ENCODE measurements at regions not wholly inside any gene's neighbourhood (a gene's known extent, or its start where the extent isn't known, plus 50 kb on each side); places are given as distances from the start of the nearest gene placed in this dataset.
"Not testable (repeated sequence)": the region's sequence is repeated elsewhere in the genome, so short reads cannot be mapped to it uniquely, and the experiment has no call there.

- no peak for TF ChIP-seq CTCF (conservative IDR thresholded peaks at IDR 0.05; ENCODE audit: low read depth, low read length)
- no peak overlapping the region for H3K4me3 ChIP-seq (ENCODE audit: low read length)
- no peak for DNase-seq (ENCODE audit: low read depth)
These were observed 179.5 kb downstream of the RFPL4B start for GRCh38 chr6:112526594-112526993.

GRCh38 chr6:112528306-112528705 is 181.2 kb downstream of the RFPL4B start:
- H3K4me3 ChIP-seq (ENCODE audit: low read length); DNase-seq (ENCODE audit: low read depth): not testable (repeated sequence)

GRCh38 chr6:112535816-112536215 is 188.7 kb downstream of the RFPL4B start:
- no peak for TF ChIP-seq CTCF (conservative IDR thresholded peaks at IDR 0.05; ENCODE audit: low read depth, low read length)
- no peak for DNase-seq (ENCODE audit: low read depth)
- no peak overlapping the region for H3K4me3 ChIP-seq (ENCODE audit: low read length)

GRCh38 chr6:112539355-112539754 is 192.2 kb downstream of the RFPL4B start:
- TF ChIP-seq CTCF (conservative IDR thresholded peaks at IDR 0.05; ENCODE audit: low read depth, low read length) = no peak
- DNase-seq (ENCODE audit: low read depth) = no peak
- H3K4me3 ChIP-seq (ENCODE audit: low read length) = no peak overlapping the region

- not testable (repeated sequence) for DNase-seq (ENCODE audit: low read depth); H3K4me3 ChIP-seq (ENCODE audit: low read length)
These were observed 194.7 kb downstream of the RFPL4B start for GRCh38 chr6:112541847-112542246.

- H3K4me3 ChIP-seq (ENCODE audit: low read length) = not testable (repeated sequence)
These were observed 200.4 kb downstream of the RFPL4B start for GRCh38 chr6:112547321-112548085.

GRCh38 chr6:112549749-112550148 is 202.6 kb downstream of the RFPL4B start:
- TF ChIP-seq CTCF (conservative IDR thresholded peaks at IDR 0.05; ENCODE audit: low read depth, low read length) = no peak
- H3K4me3 ChIP-seq (ENCODE audit: low read length) = no peak overlapping the region
- no peak for DNase-seq (ENCODE audit: low read depth)

More at GRCh38 chr6:112547321-112548085, 200.4 kb downstream of the RFPL4B start:
- not testable (repeated sequence) for DNase-seq (ENCODE audit: low read depth)

- no peak for TF ChIP-seq CTCF (conservative IDR thresholded peaks at IDR 0.05; ENCODE audit: low read depth, low read length)
- no peak for DNase-seq (ENCODE audit: low read depth)
These were observed 210.3 kb downstream of the RFPL4B start for GRCh38 chr6:112557435-112557834.

GRCh38 chr6:112557961-112558360 is 210.8 kb downstream of the RFPL4B start:
- H3K4me3 ChIP-seq (ENCODE audit: low read length) = no peak overlapping the region
- no peak for DNase-seq (ENCODE audit: low read depth)
- no peak for TF ChIP-seq CTCF (conservative IDR thresholded peaks at IDR 0.05; ENCODE audit: low read depth, low read length)

More at GRCh38 chr6:112557435-112557834, 210.3 kb downstream of the RFPL4B start:
- H3K4me3 ChIP-seq (ENCODE audit: low read length) = no peak overlapping the region

Measured in retinal pigment epithelial cell (primary cell).